Activated T-helper 1 cell treated with Interleukin-2 at 50 U/mL for 16 hours (primary cell): ENCODE measurements at regions not wholly inside any gene's neighbourhood (a gene's known extent, or its start where the extent isn't known, plus 50 kb on each side); places are given as distances from the start of the nearest gene placed in this dataset.
"Not testable (repeated sequence)": the region's sequence is repeated elsewhere in the genome, so short reads cannot be mapped to it uniquely, and the experiment has no call there.

ENCODE experiments used
- DNase-seq: peaks from one replicate; pipeline ENCODE4 v3.0.0-alpha.2; 2020; ENCODE audit warnings: low read depth

- no peak for DNase-seq
Measured at GRCh38 chr12:46518169-46518568, 145.6 kb upstream of the SLC38A2 start.

GRCh38 chr12:46517579-46517962 is 145.0 kb upstream of the SLC38A2 start:
- DNase-seq: no peak

- DNase-seq: no peak
Measured at GRCh38 chr12:46516933-46517578, 144.5 kb upstream of the SLC38A2 start.

GRCh38 chr12:46516238-46516932 is 143.8 kb upstream of the SLC38A2 start:
- no peak for DNase-seq

- no peak for DNase-seq
Measured at GRCh38 chr12:46515829-46516228, 143.3 kb upstream of the SLC38A2 start.

- DNase-seq: no peak
Measured at GRCh38 chr12:46514886-46515285, 142.3 kb upstream of the SLC38A2 start.

- DNase-seq: not testable (repeated sequence)
Measured at GRCh38 chr12:46510257-46510656, 137.7 kb upstream of the SLC38A2 start.

GRCh38 chr12:46509135-46509534 is 136.6 kb upstream of the SLC38A2 start:
- DNase-seq: no peak

GRCh38 chr12:46508651-46509050 is 136.1 kb upstream of the SLC38A2 start:
- DNase-seq: no peak

GRCh38 chr12:46507766-46508165 is 135.2 kb upstream of the SLC38A2 start:
- DNase-seq: no peak

GRCh38 chr12:46506961-46507360 is 134.4 kb upstream of the SLC38A2 start:
- DNase-seq: no peak

- DNase-seq: no peak
Measured at GRCh38 chr12:46506198-46506597, 133.6 kb upstream of the SLC38A2 start.

- DNase-seq: no peak
Measured at GRCh38 chr12:46504494-46504893, 131.9 kb upstream of the SLC38A2 start.

GRCh38 chr12:46503637-46504175 is 131.1 kb upstream of the SLC38A2 start:
- DNase-seq: no peak

- DNase-seq: no peak
Measured at GRCh38 chr12:46500673-46501072, 128.1 kb upstream of the SLC38A2 start.

- no peak for DNase-seq
Measured at GRCh38 chr12:46499901-46500300, 127.3 kb upstream of the SLC38A2 start.

GRCh38 chr12:46499226-46499625 is 126.7 kb upstream of the SLC38A2 start:
- no peak for DNase-seq

GRCh38 chr12:46497739-46498138 is 125.2 kb upstream of the SLC38A2 start:
- DNase-seq: no peak

- DNase-seq: no peak
Measured at GRCh38 chr12:46494424-46494823, 121.9 kb upstream of the SLC38A2 start.

- DNase-seq: no peak
Measured at GRCh38 chr12:46493834-46494181, 121.2 kb upstream of the SLC38A2 start.

GRCh38 chr12:46493150-46493833 is 120.7 kb upstream of the SLC38A2 start:
- DNase-seq: no peak

- DNase-seq: no peak
Measured at GRCh38 chr12:46492471-46493085, 120.0 kb upstream of the SLC38A2 start.

- DNase-seq: no peak
Measured at GRCh38 chr12:46491548-46491947, 119.0 kb upstream of the SLC38A2 start.
